Uterus (tissue), 2 donors: ENCODE measurements at regions not wholly inside any gene's neighbourhood (a gene's known extent, or its start where the extent isn't known, plus 50 kb on each side); places are given as distances from the start of the nearest gene placed in this dataset.

Experiments
- CTCF ChIP-seq, 4 experiments: fragments of 200-600 bp in 2 of 4; fragments of 450-650 bp in 2 of 4; sonication (generic) in 2 of 4; IDR thresholded peaks; one replicate each; pipeline ENCODE4 v1.5.1; 2016 to 2019; ENCODE audit warnings: antibody characterized with exemption in 4 of 4, mild to moderate bottlenecking in 2 of 4, moderate library complexity in 1 of 4
- POLR2A ChIP-seq, 2 donors: fragments of 450-650 bp; IDR thresholded peaks; one replicate each; pipeline ENCODE4 v1.6.1; 2016; ENCODE audit warnings: antibody characterized with exemption in 2 of 2, mild to moderate bottlenecking in 1 of 2, moderate library complexity in 1 of 2

DNA sequence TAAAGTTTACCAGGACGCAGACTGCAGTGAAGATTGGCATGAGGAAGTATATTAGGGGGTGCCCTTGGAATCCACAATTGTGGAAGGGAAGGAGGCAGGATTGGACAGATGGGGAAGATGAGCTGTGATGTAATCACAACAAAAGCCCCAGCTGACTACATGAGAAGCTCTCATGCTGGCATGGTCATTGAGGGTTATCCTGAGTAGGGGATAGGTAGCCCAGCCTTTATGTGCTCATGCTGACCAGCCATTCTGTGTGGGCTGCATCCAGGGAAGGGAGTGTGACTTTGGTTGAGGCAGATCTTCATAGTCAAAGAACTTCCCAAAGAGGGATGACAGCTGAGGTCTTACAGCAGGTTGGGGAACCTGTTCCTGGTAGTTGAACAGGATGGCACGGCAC lies 52.0 kb upstream of the RANBP6 start:
- TF ChIP-seq CTCF (IDR thresholded peaks at IDR 0.05) (no peak), POLR2A (IDR thresholded peaks at IDR 0.05) (no peak)
